ENCODE measurements at regions not wholly inside any gene's neighbourhood (a gene's known extent, or its start where the extent isn't known, plus 50 kb on each side); places are given as distances from the start of the nearest gene placed in this dataset.

GRCh38 chr5:155091768-155092717 is 78.5 kb downstream of the KIF4B start:
- 31% methylated on average over 2 of the region's 2 CpGs for WGBS (ENCODE audit: missing lambda C conversion rate)
- TF ChIP-seq HOXB13 (CRISPR knock-in tag; IDR thresholded peaks at IDR 0.05; ENCODE audit: low read depth) (no peak), FOXS1 (CRISPR knock-in tag; IDR thresholded peaks at IDR 0.05) (no peak), NFE2L2 (conservative IDR thresholded peaks at IDR 0.05; ENCODE audit: low read length) (no peak), CHD4 (IDR thresholded peaks at IDR 0.05; ENCODE audit: borderline replicate concordance) (no peak), JUNB (IDR thresholded peaks at IDR 0.05) (no peak), RAD21 (conservative IDR thresholded peaks at IDR 0.05 in 1 of 2, IDR thresholded peaks at IDR 0.05 in 1 of 2) (no peak), FOSB (CRISPR knock-in tag; IDR thresholded peaks at IDR 0.05) (no peak)
- Histone ChIP-seq H3K27ac (no peak overlapping the region), H3K4me1 (no peaks in the 10 kb centered on the region), H3K4me2 (no peak overlapping the region), H3K4me3 (no peak overlapping the region), H3K9me3 (no peaks in the 10 kb centered on the region)
- DNase-seq (ENCODE audit: low read depth in 1 of 2, low spot score in 1 of 2) = no peak
- no peak for ATAC-seq
- FAIRE-seq = no peak
- POLR2A ChIA-PET = no interaction called here
- CTCF ChIA-PET = interaction anchor here (0.6 to 1.6 kb wide), 3 partner anchors 10 to 23 kb away, joined by 3 to 5 read pairs (median 3); no protein-coding TSS in a partner anchor

- 14% methylated on average over 1 of the region's 1 CpG for WGBS (ENCODE audit: missing lambda C conversion rate)
- Histone ChIP-seq H3K27ac (no peak overlapping the region), H3K9me3 (no peaks in the 10 kb centered on the region), H3K4me2 (no peak overlapping the region), H3K4me3 (no peak overlapping the region), H3K4me1 (no peaks in the 10 kb centered on the region)
- no peak for TF ChIP-seq EHMT2 (IDR thresholded peaks at IDR 0.05; ENCODE audit: low read depth)
- TF ChIP-seq TFCP2L1 (CRISPR knock-in tag; IDR thresholded peaks at IDR 0.05) = no peak
- no peak for TF ChIP-seq HOXA7 (CRISPR knock-in tag; IDR thresholded peaks at IDR 0.05)
- TF ChIP-seq ZFP36 (IDR thresholded peaks at IDR 0.05; ENCODE audit: borderline replicate concordance, partially characterized antibody) = no peak
- no peak for TF ChIP-seq HOXB13 (CRISPR knock-in tag; IDR thresholded peaks at IDR 0.05; ENCODE audit: low read depth)
- no peak for TF ChIP-seq ZSCAN20 (CRISPR knock-in tag; IDR thresholded peaks at IDR 0.05)
- TF ChIP-seq MAZ (IDR thresholded peaks at IDR 0.05; ENCODE audit: borderline replicate concordance, low read depth, low read length) = no peak
- no peak for TF ChIP-seq RARB (CRISPR knock-in tag; IDR thresholded peaks at IDR 0.05)
- TF ChIP-seq TP53 (CRISPR knock-in tag; IDR thresholded peaks at IDR 0.05) = no peak
- TF ChIP-seq USF2 (IDR thresholded peaks at IDR 0.05) = no peak
- TF ChIP-seq ZC3H11A (IDR thresholded peaks at IDR 0.05) = no peak
- no peak for TF ChIP-seq POLR2A (IDR thresholded peaks at IDR 0.05; ENCODE audit: low read length)
- no peak for TF ChIP-seq HEYL (CRISPR knock-in tag; IDR thresholded peaks at IDR 0.05)
- no peak for TF ChIP-seq RAD21 (conservative IDR thresholded peaks at IDR 0.05 in 1 of 2, IDR thresholded peaks at IDR 0.05 in 1 of 2)
- DNase-seq (ENCODE audit: low read depth in 1 of 2, low spot score in 1 of 2) = no peak
- ChIA-PET POLR2A (no interaction called here), CTCF (no interaction called here)
- FAIRE-seq = no peak
- ATAC-seq = no peak
Observed at GRCh38 chr5:155094455-155094854, 80.9 kb downstream of the KIF4B start.

DNA sequence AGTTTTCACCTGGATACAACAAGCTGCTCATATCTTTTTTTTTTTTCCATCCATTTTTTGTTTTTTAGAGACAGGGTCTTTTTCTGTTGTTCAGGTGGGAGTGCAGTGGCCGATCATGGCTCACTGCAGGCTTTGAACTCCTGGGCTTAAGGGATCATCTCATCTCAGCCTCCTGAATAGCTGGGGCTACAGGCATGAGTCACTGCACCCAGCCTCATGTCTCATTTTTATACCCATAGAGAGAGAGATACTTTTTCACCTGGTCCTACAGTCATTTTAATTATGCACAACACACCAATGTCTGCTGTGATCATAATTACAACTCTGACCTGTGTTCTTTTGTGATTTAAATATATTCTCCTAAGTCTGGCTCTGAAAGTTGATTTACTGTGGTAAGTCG is 84.4 kb downstream of the KIF4B start:
- ATAC-seq = no peak; a peak in 1 of 6 replicates
- 17% methylated on average over 2 of the region's 2 CpGs for WGBS (ENCODE audit: missing lambda C conversion rate)
- DNase-seq (ENCODE audit: low read depth in 1 of 2, low spot score in 1 of 2) = no peak
- no peaks in the 10 kb centered on the region for H3K9me3 ChIP-seq
- no peak overlapping the region for H3K27ac ChIP-seq
- ChIA-PET CTCF (no interaction called here), POLR2A (no interaction called here)
- H3K4me2 ChIP-seq = no peak overlapping the region
- no peaks in the 10 kb centered on the region for H3K4me1 ChIP-seq
- no peak overlapping the region for H3K4me3 ChIP-seq
- no peak for TF ChIP-seq HOXA7 (CRISPR knock-in tag; IDR thresholded peaks at IDR 0.05)
- no peak for TF ChIP-seq TFCP2L1 (CRISPR knock-in tag; IDR thresholded peaks at IDR 0.05)
- TF ChIP-seq SMC3 (IDR thresholded peaks at IDR 0.05) = no peak
- TF ChIP-seq POLR2AphosphoS2 (conservative IDR thresholded peaks at IDR 0.05; ENCODE audit: low read length) = no peak
- TF ChIP-seq MAX (IDR thresholded peaks at IDR 0.05) = no peak
- no peak for FAIRE-seq

Measured in A549 (cell line).